ENCODE measurements at regions not wholly inside any gene's neighbourhood (a gene's known extent, or its start where the extent isn't known, plus 50 kb on each side); places are given as distances from the start of the nearest gene placed in this dataset.

DNA sequence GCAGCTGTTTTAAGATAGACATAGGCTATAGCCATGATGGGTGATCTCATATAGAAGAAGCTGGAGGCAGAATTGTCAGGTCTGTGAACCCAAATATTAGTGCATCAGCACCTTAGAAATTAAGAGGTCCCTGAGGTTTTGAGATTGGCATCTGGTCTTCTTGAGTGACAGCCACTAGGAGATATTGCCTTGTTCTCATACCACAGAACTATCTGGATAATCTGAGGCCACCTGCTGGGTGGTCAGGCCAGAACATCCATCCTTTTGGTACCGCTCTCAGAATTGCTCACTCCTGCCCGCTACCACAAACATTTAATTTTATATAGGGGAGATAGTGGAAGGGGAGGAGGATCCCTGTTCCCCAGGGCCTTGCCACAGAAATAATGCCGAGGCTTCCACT is 210.6 kb upstream of the ZPLD1 start:
- TF ChIP-seq POLR2AphosphoS5 (IDR thresholded peaks at IDR 0.05; ENCODE audit: low read depth), result no peak
- TF ChIP-seq, protein P1, sequence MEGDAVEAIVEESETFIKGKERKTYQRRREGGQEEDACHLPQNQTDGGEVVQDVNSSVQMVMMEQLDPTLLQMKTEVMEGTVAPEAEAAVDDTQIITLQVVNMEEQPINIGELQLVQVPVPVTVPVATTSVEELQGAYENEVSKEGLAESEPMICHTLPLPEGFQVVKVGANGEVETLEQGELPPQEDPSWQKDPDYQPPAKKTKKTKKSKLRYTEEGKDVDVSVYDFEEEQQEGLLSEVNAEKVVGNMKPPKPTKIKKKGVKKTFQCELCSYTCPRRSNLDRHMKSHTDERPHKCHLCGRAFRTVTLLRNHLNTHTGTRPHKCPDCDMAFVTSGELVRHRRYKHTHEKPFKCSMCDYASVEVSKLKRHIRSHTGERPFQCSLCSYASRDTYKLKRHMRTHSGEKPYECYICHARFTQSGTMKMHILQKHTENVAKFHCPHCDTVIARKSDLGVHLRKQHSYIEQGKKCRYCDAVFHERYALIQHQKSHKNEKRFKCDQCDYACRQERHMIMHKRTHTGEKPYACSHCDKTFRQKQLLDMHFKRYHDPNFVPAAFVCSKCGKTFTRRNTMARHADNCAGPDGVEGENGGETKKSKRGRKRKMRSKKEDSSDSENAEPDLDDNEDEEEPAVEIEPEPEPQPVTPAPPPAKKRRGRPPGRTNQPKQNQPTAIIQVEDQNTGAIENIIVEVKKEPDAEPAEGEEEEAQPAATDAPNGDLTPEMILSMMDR (IDR thresholded peaks at IDR 0.05; ENCODE audit: insufficient read depth, low read length), result no peak
- TF ChIP-seq GABPA (IDR thresholded peaks at IDR 0.05; ENCODE audit: low read depth), result no peak

Data from HL-60 (cell line).